Endothelial cell of umbilical vein (primary cell): ENCODE measurements at regions not wholly inside any gene's neighbourhood (a gene's known extent, or its start where the extent isn't known, plus 50 kb on each side); places are given as distances from the start of the nearest gene placed in this dataset.

Experiments
- EZH2 ChIP-seq: IDR thresholded peaks from 2 replicates; pipeline ENCODE4 v1.6.1; 2012; ENCODE audit warnings: borderline replicate concordance, low read depth, mild to moderate bottlenecking, moderate library complexity, low read length, inconsistent platforms; ENCODE audit not compliant: severe bottlenecking
- FOS ChIP-seq: IDR thresholded peaks from 2 replicates; pipeline ENCODE4 v1.6.1; 2011; ENCODE audit warnings: mild to moderate bottlenecking, low read length, moderate library complexity, borderline replicate concordance; ENCODE audit not compliant: insufficient read depth
- POLR2A ChIP-seq: IDR thresholded peaks from 2 replicates; pipeline ENCODE4 v1.6.1; 2012; ENCODE audit warnings: low read depth, mild to moderate bottlenecking, control low read depth, low read length
- POLR2AphosphoS5 ChIP-seq: IDR thresholded peaks from 2 replicates; pipeline ENCODE4 v1.6.1; 2012; ENCODE audit warnings: low read depth, mild to moderate bottlenecking, control low read depth, low read length, moderate library complexity; ENCODE audit not compliant: insufficient read depth
- TF ChIP-seq, protein P1 (sequence below), 2 donors: IDR thresholded peaks; 1 replicate in 1 of 2; 2 replicates in 1 of 2; pipeline ENCODE4 v1.5.1; 2011; ENCODE audit warnings: low read length in 2 of 2, mild to moderate bottlenecking in 2 of 2, moderate library complexity in 2 of 2, control low read depth in 1 of 2, inconsistent platforms in 1 of 2, low read depth in 1 of 2; ENCODE audit not compliant: insufficient read depth in 1 of 2; ENCODE audit errors: extremely low read depth in 1 of 2
- TF ChIP-seq, protein P2 (sequence below): IDR thresholded peaks from 2 replicates; pipeline ENCODE4 v1.6.1; 2011; ENCODE audit not compliant: insufficient read depth, insufficient read length

DNA sequence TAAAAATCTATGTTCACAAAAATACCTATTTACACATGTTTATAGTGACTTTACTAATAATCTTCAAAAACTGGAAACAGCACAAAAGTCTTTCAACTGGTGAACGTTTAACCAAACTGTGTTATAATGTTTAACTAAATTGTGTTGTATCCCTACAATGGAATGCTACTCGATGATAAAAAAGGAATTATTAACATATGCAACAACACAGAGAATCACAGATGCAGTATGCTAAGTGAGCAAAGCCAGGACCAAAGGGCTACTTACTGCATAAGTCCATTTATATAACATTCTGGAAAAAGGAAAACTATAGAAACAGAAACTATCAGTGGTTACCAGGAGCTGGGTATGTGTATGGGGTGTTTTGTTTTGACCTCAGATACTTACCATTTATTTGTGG lies 602.2 kb upstream of the BTBD3 start:
- TF ChIP-seq, protein P1, sequence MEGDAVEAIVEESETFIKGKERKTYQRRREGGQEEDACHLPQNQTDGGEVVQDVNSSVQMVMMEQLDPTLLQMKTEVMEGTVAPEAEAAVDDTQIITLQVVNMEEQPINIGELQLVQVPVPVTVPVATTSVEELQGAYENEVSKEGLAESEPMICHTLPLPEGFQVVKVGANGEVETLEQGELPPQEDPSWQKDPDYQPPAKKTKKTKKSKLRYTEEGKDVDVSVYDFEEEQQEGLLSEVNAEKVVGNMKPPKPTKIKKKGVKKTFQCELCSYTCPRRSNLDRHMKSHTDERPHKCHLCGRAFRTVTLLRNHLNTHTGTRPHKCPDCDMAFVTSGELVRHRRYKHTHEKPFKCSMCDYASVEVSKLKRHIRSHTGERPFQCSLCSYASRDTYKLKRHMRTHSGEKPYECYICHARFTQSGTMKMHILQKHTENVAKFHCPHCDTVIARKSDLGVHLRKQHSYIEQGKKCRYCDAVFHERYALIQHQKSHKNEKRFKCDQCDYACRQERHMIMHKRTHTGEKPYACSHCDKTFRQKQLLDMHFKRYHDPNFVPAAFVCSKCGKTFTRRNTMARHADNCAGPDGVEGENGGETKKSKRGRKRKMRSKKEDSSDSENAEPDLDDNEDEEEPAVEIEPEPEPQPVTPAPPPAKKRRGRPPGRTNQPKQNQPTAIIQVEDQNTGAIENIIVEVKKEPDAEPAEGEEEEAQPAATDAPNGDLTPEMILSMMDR (IDR thresholded peaks at IDR 0.05; ENCODE audit: extremely low read depth in 1 of 2, insufficient read depth in 1 of 2, low read depth in 1 of 2, low read length in 2 of 2), result no peak
- TF ChIP-seq, protein P2, sequence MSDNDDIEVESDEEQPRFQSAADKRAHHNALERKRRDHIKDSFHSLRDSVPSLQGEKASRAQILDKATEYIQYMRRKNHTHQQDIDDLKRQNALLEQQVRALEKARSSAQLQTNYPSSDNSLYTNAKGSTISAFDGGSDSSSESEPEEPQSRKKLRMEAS, result no peak
- TF ChIP-seq POLR2A (no peak), EZH2 (no peak), POLR2AphosphoS5 (no peak), FOS (no peak)
